ENCODE measurements at regions not wholly inside any gene's neighbourhood (a gene's known extent, or its start where the extent isn't known, plus 50 kb on each side); places are given as distances from the start of the nearest gene placed in this dataset.

DNA sequence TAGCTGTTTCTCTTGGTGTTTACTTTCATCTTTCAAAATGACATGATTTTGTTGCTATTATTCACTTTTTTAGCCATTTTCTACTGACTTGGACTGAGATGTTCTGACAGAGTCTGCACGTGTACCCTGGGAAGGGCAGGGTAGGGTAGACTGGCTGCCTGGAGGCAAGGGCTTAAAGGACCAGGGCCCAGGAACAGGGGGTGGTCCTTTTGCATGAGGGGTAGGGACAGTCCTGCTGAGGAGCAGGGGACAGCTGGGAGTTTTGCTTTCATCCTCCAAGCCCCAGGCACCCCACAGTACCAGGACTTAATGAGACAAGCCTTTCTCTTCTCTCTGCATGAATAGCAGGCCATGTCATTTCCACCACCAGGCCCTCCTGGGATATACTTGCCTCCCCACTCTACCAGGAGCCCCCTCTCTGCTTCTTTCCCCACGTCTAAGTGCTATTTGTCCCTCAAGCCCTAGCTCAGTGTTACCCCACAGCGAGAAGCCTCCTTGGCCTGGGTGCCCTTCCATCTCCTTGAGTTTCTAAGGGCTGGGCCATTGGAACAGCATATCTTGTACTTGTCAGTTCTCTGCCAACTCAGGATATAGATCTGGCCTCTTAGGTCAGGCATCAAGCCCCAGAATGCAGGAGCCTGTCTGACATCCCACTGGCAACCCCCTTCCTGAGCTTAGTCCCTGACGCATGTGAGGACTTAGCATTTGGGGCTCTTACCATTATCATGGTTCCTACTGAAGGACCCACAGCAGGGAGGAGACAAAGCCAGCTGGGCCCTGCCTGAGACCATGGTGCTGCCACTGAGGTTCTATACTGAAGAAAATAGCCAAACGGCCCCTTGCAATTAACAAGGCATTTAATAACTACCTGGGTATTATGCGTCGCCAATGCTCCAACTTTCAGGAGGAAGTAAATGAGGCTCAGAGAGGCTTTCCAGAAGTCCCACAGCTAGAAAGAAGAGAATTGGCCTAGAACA, 78.4 kb upstream of the UNC5B start:
- no peak for DNase-seq (ENCODE audit: low spot score)
- TF ChIP-seq, protein P1, sequence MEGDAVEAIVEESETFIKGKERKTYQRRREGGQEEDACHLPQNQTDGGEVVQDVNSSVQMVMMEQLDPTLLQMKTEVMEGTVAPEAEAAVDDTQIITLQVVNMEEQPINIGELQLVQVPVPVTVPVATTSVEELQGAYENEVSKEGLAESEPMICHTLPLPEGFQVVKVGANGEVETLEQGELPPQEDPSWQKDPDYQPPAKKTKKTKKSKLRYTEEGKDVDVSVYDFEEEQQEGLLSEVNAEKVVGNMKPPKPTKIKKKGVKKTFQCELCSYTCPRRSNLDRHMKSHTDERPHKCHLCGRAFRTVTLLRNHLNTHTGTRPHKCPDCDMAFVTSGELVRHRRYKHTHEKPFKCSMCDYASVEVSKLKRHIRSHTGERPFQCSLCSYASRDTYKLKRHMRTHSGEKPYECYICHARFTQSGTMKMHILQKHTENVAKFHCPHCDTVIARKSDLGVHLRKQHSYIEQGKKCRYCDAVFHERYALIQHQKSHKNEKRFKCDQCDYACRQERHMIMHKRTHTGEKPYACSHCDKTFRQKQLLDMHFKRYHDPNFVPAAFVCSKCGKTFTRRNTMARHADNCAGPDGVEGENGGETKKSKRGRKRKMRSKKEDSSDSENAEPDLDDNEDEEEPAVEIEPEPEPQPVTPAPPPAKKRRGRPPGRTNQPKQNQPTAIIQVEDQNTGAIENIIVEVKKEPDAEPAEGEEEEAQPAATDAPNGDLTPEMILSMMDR (IDR thresholded peaks at IDR 0.05; ENCODE audit: extremely low read depth, insufficient read depth, missing control alignments), result no peak
- in situ Hi-C loops (cut with MboI; ENCODE audit: low pct_unique_long_range_greater_than_20kb, low sequenced_read_pairs, unreplicated experiment), result no loop called here

DNA sequence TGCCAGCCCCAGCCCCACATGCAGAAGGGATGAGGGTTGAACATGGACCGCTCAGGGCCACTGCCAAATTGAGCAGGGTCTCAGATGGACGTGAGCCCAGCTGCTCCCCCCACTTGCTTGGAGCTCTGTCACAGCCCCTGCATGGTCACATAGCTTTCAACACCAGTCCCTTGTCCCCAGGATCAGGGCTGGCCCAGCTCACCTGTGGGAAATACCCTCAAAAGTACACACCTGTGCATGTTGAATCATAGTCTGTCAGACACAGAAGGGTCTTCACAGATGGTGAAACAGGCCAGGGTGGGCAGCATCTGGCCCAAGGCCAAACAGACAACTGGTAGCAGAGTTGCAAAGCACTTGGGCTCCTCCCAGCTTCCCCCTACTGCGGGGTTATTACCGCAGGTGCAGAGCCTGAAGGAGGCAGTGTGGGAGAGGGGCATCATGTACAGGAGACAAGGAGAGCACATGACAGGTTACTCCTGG, 77.6 kb upstream of the UNC5B start:
- TF ChIP-seq, protein P1 (IDR thresholded peaks at IDR 0.05; ENCODE audit: extremely low read depth, insufficient read depth, missing control alignments), result no peak
- in situ Hi-C loops (cut with MboI; ENCODE audit: low pct_unique_long_range_greater_than_20kb, low sequenced_read_pairs, unreplicated experiment), result no loop called here
- no peak for DNase-seq (ENCODE audit: low spot score)

DNA sequence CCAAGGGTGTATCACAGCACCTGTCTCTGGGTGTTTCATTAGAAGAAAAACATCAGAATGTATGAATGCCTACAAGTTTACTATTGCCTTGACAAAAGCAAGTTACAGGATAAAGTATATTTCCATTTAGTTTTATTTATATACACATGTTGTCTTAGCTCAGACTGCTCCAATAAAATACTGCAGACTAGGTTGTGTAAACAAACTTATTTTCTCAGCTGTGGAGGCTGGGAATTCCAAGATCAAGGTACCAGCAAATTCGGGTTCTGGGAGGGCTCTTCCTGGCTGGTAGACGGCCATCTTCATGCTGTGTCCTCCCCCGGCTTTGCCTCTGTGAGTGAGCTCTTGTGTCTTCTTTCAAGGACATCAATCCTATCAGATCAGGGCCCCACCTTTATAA, 77.1 kb upstream of the UNC5B start:
- TF ChIP-seq, protein P1 (IDR thresholded peaks at IDR 0.05; ENCODE audit: extremely low read depth, insufficient read depth, missing control alignments), result no peak
- in situ Hi-C loops (cut with MboI; ENCODE audit: low pct_unique_long_range_greater_than_20kb, low sequenced_read_pairs, unreplicated experiment), result no loop called here
- no peak for DNase-seq (ENCODE audit: low spot score)

DNA sequence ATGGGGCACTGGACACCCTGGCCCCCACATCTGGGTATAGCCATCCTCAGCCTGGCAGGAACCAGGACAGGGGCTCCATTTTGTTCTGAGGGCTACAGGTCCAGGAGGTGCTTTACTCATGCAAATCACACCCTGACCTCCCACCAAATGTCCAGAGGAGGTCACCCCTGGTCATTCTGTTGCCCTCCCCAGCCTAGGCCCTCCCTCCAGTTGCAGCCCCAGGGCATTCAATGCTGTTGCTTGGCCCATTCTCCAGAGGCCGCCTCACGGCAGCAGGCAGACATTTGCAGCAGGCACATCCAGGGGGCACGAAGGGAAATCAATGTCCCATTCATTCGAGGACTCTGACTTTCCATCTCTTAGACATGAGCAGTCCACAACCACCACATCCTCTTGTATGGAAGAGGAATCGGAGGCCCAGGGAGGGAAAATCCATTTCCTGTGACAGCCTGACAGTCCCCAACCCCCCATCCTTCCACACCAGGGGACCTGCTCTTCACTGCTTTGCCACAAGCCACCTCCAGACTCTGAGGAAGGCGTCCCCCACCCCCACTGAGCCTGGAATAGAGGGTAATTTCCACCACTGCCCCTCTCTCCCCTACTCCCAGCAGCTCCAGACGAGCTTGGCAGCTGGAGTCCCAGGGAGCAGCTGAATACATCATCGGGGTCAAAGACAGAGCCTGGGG, 76.2 kb upstream of the UNC5B start:
- in situ Hi-C loops (cut with MboI; ENCODE audit: low pct_unique_long_range_greater_than_20kb, low sequenced_read_pairs, unreplicated experiment), result no loop called here
- no peak for DNase-seq (ENCODE audit: low spot score)

DNA sequence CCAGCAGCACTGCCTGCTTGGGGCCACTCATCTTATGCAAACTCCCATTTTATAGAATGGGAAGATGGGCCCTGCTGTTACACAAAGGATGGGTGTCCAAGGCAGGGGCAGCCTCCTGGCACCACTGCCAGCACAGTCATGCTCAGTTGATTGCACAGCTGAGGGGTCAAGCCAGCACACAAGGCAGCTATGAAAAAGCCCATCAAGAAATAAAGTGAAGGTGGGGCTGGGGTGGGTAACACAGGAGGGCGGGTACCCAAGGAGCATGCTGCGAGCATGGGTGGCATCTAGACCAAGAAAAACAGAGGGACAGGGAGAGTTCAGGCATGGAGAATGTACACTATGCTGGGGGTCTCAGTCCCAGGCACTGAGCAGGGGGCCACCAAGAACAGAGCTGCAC, 74.7 kb upstream of the UNC5B start:
- no peak for DNase-seq (ENCODE audit: low spot score)
- in situ Hi-C loops (cut with MboI; ENCODE audit: low pct_unique_long_range_greater_than_20kb, low sequenced_read_pairs, unreplicated experiment), result no loop called here
- TF ChIP-seq, protein P1 (IDR thresholded peaks at IDR 0.05; ENCODE audit: extremely low read depth, insufficient read depth, missing control alignments), result no peak

More for the DNA sequence above, 76.2 kb upstream of the UNC5B start:
- TF ChIP-seq, protein P1 (IDR thresholded peaks at IDR 0.05; ENCODE audit: extremely low read depth, insufficient read depth, missing control alignments), result no peak

DNA sequence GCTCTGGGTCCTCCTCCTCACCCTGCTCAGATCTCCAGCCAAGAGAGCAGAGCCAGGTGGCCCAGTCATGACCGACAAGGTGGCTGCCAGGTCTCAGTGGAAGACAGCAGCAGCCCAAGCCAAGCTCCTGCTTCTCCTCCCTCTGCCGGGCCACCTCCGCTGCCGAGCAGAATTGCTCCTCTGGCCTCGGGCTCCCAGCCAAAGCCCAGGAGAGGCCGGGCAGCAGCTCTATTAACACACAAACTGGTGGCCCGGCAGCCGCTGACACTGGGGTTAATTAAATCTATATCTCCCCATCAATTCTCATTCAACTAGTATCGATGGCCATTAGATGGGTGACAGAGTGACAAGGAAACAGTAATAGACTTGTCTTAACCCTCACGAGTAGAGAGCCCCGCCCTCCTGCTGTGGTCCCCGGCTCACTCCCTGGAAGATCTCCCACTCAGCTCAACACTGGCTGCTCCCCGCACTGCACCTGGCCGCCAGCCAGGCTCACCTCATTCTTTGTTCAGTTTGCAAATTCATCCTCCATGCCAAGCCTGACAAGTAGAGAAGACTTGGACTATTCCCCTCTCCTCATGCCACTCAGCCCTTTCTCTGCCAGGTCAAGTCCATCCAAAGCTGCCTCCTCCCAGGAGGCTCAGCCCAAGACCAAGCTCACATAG, 74.1 kb upstream of the UNC5B start:
- in situ Hi-C loops (cut with MboI; ENCODE audit: low pct_unique_long_range_greater_than_20kb, low sequenced_read_pairs, unreplicated experiment), result no loop called here
- TF ChIP-seq, protein P1 (IDR thresholded peaks at IDR 0.05; ENCODE audit: extremely low read depth, insufficient read depth, missing control alignments), result no peak
- no peak for DNase-seq (ENCODE audit: low spot score)
